GM18907 (cell line): ENCODE measurements at regions not wholly inside any gene's neighbourhood (a gene's known extent, or its start where the extent isn't known, plus 50 kb on each side); places are given as distances from the start of the nearest gene placed in this dataset.
A peak's percentile ranks its signal among the peaks of the same experiment; 100 is the strongest.

Experiments
- ATAC-seq: cut with Tn5 transposase; IDR thresholded peaks from one replicate; pipeline ENCODE4 v1.9.1; 2021; ENCODE audit warnings: mild to moderate bottlenecking, moderate library complexity; ENCODE audit not compliant: unreplicated experiment

DNA sequence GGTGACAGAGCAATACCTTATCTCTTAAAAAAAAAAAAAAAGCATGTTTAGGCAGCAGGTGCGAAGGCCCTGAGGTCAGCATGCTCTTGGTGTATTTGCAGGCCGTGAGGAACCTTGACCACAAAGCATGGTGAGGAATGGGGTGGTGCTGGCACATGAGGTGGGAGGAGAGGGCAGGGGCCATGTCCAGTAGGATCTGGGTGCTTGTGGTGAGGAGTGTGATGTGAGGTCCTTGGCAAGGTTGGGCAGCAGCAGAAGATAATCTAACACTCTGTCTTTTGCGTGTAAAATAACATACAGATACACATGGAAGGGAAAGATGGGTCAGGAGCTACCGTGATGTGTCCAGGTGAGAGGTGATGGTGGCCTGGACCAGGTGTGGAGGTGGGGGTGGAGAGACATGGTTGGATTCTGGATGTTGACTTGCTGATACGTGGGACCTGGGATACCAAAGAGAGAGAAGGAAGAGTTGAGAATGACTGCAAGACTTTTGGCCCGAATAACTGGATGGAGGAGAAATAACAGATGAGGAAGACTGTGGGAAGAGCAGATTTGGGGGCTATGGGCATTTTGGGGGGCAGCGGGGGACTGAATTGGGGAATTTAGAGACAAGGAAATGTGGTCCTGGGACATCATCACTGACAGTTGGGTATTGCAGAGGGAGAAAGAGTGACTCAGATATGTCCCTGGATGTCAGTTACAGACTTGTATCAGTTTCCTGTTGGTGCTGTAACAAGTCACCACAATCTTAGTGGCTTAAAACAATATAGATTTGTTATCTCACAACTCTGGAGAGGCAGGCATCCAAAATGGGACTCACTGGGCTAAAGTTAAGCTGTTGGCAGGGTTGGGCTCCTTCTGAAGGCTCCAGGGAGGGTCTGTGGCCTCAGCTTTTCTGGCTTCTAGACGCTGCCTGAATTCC, 274.9 kb downstream of the HAPSTR1 start:
- ATAC-seq = no peak

DNA sequence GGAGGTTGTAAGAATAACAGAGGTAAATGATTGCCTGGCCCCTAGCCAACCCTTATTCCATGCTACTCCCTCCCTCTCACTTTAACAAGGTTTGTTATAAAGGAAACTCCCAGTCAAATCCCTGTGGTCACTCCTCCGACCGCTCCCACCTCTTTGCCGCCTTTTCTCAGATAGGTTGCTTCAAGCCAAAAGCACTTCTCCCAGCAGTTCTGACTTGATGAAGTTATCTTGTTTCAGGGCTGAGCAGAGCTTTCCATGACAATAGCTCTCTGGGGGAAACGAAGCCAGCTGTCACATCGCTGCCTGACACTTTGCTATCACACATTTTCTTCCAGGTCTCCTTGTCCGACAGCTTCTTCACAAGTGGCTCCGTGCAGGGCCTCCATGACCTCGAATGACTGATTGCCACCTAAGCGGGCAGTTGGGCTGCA, 278.6 kb downstream of the HAPSTR1 start:
- no peak for ATAC-seq

DNA sequence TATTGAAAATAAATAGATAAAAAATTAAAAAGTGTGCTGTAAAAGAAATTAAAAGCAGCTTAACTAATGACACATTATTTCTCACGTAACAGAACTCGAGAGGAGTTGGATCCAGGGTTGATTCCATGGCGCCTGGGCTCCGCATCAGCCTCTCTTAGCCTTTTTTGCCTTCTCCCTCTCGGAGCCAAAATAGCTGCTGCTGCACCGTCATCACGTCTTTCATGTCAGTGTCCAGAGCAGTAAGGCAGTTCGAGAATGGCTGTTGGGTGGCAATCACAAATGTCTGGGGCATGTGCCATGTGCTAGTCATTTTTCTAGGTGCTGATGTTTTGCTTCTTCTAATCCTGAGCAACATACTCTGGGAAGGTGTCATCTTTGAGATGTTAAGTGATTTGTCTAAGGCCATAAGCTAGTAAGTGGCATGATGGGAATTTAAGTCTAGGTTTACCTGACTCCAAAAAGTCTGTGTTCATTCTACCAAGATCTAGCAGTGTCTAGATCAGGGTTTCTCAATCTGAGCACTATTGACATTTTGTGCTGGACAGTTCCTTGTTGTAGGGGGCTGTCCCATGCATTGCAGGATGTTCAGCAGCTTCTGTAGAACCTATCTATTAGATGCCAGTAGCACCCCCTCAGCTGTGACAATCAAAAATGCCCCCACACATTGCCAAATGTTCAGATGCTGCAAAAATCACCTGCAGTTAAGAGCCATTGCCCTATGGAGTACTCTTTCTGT, 280.4 kb downstream of the HAPSTR1 start:
- ATAC-seq = no peak

DNA sequence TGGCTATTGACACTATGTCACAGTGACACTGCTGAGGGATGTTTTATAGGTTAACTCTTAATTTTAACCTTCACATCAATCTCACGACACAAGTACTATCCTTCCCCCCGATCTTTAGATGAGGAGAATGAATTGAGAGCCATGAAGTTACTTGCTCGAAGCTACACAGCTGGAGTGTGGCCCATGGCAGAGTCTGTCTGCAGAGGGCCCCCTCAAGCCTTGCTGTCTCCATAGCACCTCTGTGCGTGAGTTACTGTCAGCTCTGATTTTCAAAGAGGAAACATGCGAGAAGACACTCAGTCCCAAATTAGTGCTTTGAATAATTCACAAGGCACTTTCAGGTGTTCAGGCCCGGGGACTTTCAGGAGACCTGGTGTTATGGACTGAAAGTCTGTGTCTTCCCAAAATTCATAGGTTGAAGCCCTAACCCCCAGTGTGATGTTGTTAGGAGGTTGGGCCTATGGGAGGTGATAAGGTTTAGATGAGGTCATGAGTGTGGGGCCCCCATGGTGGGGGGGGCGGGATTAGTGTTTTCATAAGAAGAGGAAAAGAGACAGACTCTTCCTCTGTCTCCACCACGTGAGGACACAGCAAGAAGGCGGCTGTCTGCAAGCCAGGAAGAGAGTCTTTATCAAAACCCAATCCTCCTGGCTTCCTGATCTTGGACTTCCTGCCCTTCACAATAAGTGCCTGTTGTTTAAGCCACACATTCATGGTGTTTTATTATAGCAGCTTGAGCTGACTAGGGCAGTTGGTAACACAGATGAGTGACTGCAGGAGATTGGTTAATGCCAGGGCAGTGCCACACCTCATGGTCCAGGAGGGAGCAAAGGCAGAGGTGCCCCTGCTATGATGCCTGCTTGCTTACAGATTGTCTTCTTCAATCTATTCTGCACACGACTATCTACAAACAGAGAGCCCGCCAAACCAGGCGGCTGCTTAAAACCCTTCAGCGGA, 281.8 kb downstream of the HAPSTR1 start:
- no peak for ATAC-seq

DNA sequence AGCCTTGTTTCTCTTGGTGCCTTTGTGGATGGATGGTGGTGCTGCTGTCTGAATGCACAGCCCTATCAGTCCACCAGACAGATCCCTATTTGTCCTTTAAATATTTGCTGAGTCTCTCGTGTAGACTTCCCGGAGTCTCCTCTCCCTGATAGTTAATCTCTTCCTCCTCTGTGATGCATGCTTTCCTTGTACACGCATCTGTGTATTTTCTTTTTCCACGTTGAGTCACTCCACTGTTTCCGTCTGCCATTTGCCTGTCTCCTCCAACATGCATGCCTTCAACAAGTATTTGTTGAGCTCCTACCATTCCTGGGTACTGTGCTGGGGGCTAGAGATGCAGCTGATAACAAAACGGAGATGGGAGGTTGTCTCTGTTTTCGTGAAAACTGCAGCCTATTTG, 282.6 kb downstream of the HAPSTR1 start:
- no peak for ATAC-seq

DNA sequence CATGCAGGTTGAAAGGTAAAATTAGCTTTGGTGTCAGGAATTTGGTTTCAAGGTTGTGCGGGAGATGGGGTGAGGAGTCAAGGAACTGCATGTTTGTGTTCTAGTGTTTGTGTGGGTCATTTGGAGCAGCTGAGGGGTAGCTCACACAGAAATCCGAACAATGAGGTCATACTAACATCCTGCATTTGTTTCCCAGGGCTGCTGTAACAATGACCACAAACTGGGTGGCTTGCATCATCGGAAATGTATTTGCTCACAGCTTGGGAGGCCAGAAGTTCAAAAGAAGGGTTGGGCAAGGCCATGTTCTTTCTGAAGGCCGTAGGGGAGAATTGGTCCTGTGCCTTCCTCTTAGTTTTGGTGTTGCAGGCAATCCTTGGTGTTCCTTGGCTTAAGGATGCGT, 287.4 kb downstream of the HAPSTR1 start:
- ATAC-seq = no peak

DNA sequence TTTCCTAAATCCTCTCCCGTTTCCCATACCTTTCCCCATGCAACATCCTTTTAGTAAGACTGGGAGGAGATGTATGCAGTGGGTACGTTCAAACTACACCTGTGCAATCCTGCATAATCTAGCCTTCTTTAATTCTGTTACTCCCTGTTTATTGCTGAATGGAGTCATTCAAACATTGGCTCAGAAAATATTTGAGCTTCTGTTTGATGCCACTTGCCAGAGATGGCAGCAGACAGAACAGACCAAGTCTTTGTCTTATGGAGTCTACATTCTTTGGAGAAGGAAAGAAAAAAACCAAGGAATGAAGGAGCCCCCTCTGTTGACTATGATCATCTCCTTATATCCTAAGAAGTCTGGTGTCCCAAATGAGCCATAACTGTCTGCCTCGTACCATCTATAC, 288.8 kb downstream of the HAPSTR1 start:
- ATAC-seq = no peak

DNA sequence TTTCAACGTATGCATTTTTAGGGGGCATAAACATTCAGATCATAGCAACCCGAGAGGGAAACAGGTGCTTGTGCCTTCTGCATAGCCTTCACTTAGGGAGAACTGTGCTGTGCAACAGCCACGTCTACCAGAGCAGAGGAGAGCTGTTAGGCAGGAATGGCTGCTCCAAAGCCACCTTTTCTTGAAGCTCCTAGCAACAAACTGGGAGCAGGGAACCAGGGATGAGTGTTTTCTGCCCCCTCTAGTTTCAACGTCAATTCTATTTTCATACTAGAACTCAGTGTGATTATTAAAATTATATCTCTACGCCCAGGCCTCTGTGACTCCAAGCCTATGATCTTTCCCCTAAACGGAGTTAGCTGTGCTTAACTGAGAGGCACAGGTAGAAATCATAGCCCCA, 290.0 kb downstream of the HAPSTR1 start:
- ATAC-seq = no peak

DNA sequence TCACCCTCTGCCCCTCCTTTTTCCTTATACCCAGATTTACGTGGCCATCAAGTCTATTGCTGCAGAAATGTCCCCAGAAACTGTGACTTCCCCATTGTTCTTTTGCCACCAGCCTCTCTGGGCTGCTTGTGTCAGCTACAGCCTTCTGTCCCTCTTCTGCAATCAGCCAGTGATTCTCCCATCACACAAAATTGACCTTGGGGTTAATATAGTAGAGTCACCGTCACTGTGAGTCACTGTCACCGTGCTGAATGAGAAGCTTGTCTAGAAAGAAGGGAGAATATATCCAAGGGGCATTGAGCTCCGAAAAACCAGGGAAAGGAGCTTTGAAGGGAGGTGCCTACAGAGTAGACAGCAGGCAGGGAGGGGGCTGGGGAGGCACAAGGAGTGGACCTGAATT, 290.5 kb downstream of the HAPSTR1 start:
- ATAC-seq = no peak

DNA sequence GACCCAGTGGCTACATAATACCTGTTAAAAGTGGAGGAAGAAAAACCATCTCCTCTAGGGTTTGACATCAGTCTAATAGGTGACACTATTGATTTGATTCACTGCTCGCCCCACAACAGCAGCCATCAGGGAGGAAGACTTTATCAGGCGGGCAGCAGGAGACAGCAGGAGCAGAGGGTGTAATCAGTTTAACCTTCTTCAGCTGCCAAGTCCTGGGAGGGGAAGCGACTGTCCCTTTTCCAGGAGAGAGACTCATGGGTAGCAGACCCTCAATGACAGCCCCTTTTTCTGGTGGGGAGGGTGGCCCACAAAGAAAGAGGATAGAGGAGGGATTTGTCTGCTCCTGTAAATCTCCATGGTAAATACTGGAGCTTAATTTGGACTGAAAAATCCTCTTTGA, 291.8 kb downstream of the HAPSTR1 start:
- ATAC-seq = no peak

DNA sequence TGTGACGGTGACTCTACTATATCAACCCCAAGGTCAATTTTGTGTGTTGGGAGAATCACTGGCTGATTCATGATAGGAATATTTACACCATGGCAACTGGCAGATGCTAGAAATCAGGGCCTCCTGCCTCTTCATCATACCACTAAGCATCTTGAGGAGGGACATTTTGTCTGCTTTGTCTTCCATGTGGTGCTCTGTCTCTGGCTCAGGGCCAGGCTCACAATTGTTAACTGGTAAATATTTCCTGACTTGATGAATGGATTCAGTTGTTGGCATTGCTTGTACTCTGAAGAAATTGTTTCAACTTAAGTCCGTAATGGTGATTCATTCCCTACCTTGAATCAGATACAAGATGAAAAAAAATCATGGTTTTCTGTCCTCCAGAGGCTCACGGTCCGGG, 292.7 kb downstream of the HAPSTR1 start:
- ATAC-seq = no peak

DNA sequence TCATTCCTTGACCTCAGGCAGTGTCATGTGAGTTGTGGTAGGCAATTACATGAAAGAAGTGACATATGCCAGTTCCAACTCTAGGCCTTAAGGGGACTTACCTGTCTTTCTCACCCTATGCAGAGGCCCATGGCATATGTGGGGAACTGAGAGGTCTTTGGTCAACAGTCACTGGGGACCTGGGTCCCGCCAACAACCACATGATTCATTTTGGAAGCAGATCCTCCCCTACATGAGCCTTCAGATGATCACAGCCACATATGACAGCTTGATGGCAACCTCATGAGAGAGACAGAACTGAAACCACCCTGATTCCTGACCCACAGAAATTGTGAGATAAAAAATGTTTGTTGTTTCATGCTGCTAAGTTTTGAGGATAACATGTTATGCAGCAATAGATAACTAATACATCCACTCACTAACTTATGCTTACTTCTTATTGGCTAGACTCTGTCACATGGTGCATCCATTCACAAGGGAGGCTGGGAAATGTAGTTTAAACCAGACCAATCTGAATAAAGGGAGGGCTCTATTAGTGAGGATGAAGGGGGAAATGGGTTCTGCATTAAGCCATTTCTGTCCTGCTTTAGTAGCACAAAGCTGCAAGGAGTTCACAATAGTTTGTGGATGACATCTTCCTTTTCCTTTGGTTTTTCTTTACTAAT, 298.2 kb downstream of the HAPSTR1 start:
- peak; percentile 89 for ATAC-seq

DNA sequence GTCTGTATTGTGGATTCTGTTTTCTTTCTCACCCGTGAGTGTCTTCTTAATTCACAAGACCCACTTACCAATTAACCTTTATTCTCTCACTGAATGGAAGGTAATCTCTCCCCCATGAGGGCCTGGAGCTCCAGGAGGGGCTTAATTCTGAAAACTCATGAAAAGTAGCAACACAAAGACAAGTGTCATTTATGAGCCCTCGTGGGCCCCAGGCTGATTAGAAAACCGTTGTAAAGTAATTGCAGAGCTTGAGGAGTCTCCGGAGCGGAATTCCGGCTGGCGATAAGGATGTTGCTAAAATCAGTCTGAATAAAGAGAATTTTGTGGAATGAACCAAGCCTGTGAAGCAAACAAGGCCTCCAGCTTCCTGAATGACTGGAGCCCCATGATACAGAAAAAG, 301.5 kb downstream of the HAPSTR1 start:
- no peak for ATAC-seq

DNA sequence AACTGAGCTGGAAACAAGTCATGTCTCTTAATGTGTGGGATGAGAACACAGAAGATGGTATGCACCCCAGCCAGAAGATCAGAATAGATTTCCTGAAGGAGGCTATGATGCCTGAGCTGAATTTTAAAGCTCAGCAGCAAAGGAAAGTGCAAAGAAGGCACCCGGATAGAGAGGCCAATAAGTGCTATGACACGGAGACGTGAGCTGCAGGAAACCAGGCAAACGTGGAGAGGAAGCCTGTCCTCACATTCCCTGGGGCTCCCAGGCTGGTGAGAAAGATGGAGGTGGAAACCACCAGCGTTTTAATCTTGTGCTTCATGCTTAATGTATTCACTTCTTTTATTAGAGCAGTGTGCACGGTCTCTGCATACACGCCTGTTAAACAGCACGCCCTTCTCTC, 302.1 kb downstream of the HAPSTR1 start:
- no peak for ATAC-seq

DNA sequence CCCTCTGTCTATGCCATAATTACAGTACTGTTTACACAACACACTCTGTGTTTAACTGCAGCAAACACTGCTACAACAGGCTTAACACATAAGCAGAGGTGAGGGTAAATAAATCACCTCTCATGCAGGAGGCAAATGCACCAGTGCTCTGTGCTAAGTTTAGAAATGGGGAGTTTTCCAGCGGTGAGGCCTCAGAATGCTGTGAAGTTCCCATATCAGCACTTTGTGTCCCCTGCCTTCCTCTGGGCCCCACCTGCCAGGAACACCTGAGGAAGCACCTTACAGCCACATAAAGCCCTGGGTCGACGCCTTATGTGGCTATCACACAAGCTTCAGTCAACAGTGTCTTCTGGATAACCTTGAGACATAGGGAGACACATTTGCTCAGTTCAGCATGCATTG, 304.5 kb downstream of the HAPSTR1 start:
- ATAC-seq = no peak

DNA sequence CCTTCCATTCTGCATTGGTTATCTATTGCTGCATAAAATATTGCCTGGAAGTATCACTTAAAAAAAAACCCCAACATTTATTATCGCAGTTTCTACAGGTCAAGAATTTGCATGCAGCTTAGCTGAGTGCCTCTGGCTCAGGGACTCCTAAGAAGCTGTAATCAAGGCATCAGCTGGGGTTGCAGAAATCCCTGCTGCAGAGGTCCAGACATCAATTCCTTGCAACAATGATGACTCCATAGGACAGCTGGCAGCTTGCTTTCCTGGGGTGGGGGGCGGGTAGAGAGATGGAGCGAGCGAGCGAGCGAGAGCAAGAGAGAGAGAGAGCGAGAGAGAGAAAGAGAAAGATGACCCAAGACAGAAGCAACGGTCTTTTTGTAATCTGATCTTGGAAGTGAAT, 308.1 kb downstream of the HAPSTR1 start:
- no peak for ATAC-seq

DNA sequence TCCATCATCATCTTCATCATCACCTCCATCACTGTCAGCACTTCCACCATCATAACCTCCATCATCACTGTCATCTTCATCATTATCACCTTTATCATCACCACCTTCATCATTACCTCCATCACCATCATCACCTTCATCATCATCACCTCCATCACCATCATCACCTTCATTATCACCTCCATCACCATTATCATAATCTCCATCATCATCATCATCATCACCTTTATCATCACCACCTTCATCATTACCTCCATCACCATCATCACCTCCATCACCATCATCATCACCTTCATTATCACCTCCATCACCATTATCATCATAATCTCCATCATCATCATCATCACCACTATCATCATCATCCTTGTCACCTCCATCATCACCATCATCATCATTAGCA, 309.7 kb downstream of the HAPSTR1 start:
- no peak for ATAC-seq

DNA sequence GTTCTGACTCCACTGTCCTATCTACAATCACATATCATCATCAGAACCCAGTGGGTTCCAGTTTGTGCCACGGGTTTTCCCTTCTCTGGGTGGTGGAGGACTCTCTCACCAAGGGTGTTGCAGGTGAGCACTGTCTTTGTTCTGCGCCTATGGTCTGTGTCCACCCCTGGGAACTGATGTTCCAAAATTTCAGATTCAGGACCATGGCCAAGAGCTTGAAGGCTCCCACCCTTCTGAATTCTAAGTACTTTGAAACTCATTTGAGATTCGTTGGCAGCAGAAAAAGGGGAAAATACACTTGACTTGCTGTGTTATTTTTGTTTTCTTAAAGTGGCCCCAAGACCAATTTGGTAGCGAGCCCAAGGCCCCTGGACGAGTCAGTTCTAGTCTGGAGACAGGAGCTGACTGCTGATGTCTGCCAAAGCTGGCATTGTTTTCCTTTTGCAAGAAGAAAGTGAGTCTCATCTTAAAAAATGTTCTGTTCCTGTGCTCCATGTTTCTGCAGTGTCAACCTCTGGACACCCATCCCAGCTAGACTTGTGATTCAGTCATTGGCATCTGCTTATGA, 310.9 kb downstream of the HAPSTR1 start:
- no peak for ATAC-seq

DNA sequence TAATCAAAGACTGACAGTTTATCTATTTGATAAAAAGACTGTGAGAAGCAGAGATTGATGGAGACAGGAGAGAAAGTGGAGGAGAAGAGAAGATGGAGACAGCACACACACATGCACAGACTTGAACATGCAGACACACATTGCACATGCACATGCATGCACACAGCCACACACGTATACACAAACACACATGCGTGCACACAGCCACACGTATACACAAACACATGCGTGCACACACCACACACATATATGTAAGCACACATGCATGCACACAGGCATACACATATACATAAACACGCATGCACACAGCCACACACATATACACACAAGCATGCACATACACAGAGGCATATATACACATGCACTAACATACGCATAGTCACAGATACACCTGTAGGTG, 313.4 kb downstream of the HAPSTR1 start:
- ATAC-seq = no peak

DNA sequence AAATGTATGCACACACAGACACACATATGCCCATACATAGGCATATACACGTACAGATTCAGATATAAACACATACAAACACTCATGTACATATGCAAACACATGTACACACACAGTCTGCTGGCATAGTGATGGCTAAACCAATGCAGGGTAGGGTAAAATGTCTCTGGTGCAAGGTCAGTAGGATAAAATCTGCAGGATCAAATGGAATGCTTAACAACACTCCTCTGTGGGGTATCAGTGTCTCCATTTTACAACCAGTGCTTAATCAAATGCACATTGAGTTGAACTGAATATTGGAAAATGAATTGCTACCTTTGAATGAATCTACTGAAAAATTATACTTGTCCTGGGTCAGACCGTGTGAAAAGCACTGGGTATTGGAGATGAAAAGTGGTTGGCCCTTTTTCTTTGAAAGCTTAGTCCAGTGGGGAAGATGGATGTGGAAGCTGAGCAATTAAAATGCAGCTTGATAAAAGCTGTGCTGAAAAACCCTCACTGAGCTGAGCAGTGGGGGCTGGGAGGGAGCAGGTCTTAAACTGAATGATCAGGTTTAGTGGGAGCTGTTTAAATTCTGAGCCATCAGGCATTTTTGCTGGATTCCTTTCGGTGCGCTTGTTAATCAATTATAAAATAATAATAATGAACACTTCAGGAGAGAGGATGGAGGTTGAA, 314.7 kb downstream of the HAPSTR1 start:
- ATAC-seq = no peak
